ENCODE measurements at regions not wholly inside any gene's neighbourhood (a gene's known extent, or its start where the extent isn't known, plus 50 kb on each side); places are given as distances from the start of the nearest gene placed in this dataset.

DNA sequence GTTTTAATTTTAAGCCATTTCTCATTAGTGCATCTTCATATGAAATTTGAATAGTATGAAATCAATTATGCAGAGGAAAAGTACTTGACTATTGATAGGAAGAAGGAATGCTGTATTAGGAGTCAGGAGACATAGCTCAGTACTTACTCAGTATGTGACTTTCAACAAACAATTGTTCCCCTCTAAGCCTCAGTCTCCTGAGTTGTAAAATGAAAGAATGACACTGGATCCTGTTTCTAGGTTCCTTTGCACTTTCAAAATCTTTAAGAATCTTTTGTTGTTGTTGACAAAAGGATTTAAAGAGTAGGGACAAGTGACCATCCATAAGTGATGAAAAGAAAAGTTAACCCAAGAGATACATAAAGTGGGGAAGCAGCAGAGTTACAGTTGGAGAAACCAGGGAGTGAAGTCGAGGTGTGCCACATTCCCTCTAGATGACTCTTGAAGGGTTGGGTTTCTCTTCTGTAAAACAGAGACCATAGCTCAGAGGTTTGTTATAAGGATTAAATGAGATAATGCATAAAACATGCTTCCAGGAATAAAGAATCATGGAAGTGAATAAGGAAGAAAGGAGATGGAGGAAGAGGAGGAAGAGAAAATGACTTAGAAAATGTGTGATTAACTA is 105.7 kb upstream of the KCNJ15 start:
- DNase-seq (ENCODE audit: low spot score), result no peak

- peak; percentile 33 for DNase-seq (ENCODE audit: low spot score)
These were observed 100.6 kb upstream of the KCNJ15 start for GRCh38 chr21:38156200-38156599.

GRCh38 chr21:38159355-38159754 is 97.4 kb upstream of the KCNJ15 start:
- peak; percentile 85 for DNase-seq (ENCODE audit: low spot score)

DNA sequence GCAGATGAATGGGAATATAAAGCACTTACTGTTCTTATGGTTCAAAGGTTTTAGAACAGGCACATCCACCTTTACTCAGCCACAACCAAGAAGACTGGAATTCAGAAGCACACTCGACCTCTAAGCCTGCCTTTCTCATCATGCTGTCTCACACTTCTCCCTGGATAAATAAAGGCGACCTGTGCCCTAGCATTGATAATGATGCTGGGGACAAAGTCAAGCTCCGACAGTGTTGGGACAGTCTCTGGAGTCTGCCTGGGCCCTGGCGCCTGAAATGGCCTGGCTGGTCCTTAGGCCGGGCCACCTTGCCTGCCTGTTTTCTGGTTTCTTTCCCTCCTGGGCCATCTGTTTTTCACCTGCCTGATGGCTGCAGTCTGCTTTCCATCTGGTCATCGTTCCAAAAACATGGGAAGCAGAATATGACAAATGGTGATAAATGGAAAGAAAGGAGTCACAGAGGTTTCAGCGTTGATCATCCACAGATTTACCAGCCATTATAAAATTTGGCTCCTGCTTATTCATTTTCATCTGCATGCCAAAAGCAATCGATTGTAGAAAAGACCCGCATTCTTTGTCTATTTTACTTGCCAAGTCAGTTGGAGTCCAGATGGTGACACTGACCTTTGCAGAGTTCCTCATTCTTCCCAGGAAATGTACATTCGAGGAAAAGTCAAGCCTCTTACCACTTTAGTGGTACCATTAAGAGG is 91.2 kb upstream of the KCNJ15 start:
- DNase-seq (ENCODE audit: low spot score), result peak; percentile 54

- no peak for DNase-seq (ENCODE audit: low spot score)
These were observed 90.6 kb upstream of the KCNJ15 start for GRCh38 chr21:38166173-38166535.

DNA sequence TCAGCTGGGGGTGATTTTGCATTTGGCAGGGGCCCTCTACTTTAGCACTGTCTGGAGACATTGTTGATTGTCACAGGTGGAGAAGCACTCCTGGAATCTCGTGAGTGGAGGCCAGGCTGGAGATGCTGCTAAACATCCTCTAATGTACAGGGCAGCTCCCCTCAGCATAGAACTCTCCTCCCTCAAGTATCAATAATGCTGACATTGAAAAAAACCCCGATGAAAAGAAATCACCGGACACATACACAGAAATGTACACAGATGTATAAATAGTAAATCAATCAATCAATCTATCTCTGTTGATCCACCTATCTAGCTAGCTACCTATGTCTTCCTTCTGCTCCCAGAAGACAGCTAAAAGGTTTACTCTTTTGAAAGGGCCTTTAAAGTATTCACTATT is 89.4 kb upstream of the KCNJ15 start:
- DNase-seq (ENCODE audit: low spot score), result no peak

DNA sequence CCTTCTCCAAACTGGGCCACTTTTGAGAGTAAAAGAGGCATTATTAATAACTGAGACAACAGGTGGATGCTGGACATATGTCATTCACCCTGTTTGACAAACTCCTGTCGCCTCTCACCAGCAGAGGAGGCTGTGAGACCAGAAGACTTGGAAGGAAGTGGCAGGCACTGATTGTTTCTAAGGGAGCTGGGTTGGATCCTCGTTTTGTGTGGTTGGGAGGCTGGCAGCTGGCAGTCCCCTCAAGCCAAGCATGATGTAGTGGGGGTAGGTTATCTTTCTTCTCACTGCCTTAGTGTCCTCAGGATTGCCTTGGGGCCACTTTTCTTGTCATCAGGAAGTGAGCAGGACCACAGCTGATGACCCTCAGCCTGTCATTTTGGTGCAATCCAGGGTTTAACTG is 86.5 kb upstream of the KCNJ15 start:
- peak; percentile 49 for DNase-seq (ENCODE audit: low spot score)

- DNase-seq (ENCODE audit: low spot score), result peak; percentile 36
These were observed 85.8 kb upstream of the KCNJ15 start for GRCh38 chr21:38170704-38171682.

DNA sequence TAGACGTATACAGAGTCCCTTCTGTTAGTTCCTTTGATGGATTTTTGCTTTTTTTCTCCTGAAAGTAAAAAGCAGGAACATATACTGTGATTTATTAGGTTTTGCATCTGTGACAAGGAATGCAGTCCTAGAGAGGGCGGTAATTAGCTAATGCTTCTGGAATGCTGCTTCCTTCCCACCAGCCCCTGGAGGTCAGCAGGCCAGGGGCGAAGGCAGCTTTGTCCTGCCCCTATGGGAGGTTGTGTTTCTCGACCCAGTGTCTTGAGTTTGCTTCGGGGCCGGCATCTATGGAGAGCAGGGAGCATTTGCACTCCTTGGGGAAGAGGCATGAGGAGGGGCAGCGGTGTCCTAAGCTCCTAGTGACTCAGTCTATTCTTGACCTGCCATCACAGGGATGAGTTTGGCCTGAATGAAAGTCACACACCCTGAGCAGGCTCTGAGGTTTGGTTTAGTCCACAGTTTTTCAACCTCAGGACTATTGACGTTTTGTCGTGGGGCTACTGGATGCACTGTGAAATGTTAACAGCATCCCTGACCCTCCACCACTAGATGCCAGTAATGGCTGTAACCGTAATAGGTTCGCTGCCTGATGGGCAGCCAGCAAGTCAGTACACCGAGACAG is 85.0 kb upstream of the KCNJ15 start:
- DNase-seq (ENCODE audit: low spot score), result peak; percentile 52

GRCh38 chr21:38173276-38174035 is 83.3 kb upstream of the KCNJ15 start:
- DNase-seq (ENCODE audit: low spot score), result no peak

- DNase-seq (ENCODE audit: low spot score), result no peak
These were observed 81.5 kb upstream of the KCNJ15 start for GRCh38 chr21:38175306-38175705.

DNA sequence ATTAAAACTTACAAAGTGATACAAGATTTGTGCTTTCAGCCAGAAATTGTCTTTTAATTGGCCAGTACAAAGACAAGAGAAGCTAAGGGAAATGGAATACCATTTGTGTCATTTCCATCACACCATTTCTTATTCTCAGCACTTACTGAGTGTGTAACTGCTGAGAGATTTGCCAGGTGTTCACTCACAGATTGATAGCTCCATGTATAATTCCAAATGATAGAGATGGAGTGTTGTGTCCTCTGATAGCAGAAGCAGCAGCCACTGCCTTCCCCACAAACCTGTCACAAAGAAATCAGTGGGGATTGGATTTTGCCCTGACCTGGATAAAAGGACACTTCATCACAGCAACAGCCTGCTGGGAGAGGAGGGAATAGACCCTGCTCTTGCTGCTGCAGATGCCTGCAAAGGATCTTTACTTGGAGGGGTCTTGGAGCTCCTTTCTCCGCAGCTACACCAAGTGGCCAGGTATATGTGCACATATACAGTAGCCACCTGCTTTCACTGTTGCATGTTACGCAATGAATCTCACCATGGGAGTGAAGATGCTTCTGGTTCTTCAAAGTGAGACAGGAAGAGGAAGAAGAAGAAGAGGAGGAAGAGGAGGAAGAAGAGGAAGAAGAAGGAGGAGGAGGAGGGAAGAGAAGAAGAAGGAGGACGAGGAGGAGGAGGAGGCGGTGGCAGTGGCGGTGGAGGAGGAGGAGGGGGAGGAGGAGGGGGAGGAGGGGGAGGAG is 78.7 kb upstream of the KCNJ15 start:
- DNase-seq (ENCODE audit: low spot score), result no peak

GRCh38 chr21:38178653-38179470 is 77.9 kb upstream of the KCNJ15 start:
- DNase-seq (ENCODE audit: low spot score), result no peak

- no peak for DNase-seq (ENCODE audit: low spot score)
These were observed 77.3 kb upstream of the KCNJ15 start for GRCh38 chr21:38179511-38179910.

DNA sequence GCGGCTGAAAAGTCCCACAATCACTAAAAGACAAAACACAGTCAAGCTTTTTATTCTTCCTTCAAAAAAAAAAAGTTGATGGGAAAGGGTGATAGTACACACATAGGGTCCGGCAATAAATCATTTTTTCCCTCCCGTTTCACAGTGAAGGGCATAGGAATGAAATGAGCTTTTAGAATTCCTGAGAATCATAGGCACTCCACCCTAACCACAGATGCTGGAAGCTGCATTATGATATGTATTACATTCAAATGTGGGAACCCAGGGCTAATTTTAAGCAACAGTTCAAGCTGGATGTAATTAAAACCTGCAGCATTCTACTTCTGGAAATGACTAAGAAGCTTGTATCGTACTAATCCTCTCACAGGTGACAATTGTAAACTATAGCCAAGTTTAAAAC is 75.7 kb upstream of the KCNJ15 start:
- peak; percentile 58 for DNase-seq (ENCODE audit: low spot score)

DNA sequence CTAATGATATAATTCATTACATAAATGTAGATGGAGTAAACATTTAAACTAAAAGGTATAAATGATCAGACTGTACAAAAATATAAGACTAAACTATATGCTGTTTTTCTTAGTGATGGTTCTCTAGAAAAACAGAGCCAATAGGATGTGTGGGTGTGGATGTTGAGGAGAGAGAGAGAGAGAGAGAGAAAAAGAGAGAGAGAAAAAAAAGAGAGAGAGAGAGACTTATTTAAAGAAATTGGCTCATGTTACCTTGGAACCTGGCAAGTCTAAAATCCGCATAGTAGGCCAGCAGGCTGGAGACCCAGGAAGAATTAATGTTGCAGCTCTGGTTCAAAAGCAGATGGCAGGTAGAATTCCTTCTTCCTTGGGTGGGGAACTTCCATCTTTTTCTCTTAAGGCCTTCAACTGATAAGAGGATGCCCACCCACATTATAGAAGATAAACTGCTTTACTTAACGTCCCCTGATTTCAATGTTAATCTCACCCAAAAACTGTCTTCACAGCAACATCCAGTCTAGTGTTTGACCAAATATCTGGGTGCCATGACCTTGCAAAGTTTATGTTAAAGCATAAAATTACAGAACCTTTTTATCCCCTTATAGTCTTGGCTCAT is 74.3 kb upstream of the KCNJ15 start:
- DNase-seq (ENCODE audit: low spot score), result no peak

- no peak for DNase-seq (ENCODE audit: low spot score)
These were observed 72.8 kb upstream of the KCNJ15 start for GRCh38 chr21:38183961-38184360.

DNA sequence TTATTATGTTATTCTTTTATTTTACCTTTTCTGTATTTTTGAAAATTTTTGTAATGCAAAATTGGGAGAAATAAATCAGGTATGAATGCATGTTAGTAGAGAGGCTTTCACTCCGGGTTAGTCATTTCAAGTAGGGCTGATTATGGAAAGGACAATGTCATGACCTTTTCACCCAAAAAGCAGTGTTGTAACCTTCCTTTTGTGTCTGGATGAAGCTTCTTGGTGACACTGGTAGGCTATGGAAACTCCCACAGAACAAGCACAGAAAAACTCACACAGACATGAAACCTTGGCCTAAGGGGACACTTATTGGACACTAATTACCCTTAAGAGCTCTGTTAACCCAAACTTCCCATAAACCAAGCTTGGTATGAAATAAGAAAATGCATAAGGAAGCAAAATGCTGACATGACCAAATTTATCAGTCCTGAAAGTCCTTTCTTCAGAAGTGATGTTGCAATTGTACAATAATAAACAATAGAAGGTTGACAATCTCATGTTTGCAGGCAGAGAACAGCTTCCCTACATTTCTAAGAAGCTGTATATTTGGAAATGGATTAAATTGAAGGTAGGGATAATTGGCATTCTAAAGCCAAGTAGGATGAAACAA is 70.0 kb upstream of the KCNJ15 start:
- DNase-seq (ENCODE audit: low spot score), result no peak

DNA sequence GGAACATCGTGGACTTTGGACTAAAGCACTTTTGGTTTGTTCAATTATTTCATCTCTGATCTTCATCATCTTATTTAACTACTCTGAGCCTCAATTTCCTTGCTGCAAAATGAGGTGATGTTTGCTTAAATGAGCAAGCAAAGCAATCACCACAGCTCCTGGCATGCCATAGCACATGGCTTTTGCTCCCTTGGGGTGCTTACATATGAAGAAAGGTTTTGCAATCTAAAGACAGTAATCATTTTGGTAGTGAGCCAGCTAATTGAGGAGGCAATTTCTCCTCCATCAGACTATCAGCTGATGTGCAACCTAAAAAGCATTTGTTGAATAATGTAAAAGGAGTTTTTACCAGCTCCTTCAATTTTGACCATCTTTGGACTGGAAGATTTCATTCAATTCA is 68.8 kb upstream of the KCNJ15 start:
- DNase-seq (ENCODE audit: low spot score), result no peak
